Colonic mucosa (tissue), 4 donors: ENCODE measurements at regions not wholly inside any gene's neighbourhood (a gene's known extent, or its start where the extent isn't known, plus 50 kb on each side); places are given as distances from the start of the nearest gene placed in this dataset.

Experiments
- DNase-seq: peaks from one replicate; pipeline ENCODE4 v3.0.0-alpha.2; 2020
- H3K27ac ChIP-seq: fragments of 200-600 bp; one replicate; pipeline ENCODE4 v1.8.0; 2021
- H3K27me3 ChIP-seq: fragments of 200-600 bp; one replicate; pipeline ENCODE4 v1.8.0; 2021
- H3K36me3 ChIP-seq: fragments of 200-600 bp; one replicate; pipeline ENCODE4 v1.8.0; 2021
- H3K4me1 ChIP-seq: fragments of 200-600 bp; one replicate; pipeline ENCODE4 v1.8.0; 2021; ENCODE audit warnings: mild to moderate bottlenecking
- H3K4me3 ChIP-seq: fragments of 200-600 bp; one replicate; pipeline ENCODE4 v1.8.0; 2021
- H3K9ac ChIP-seq, 2 donors: one replicate each; pipeline ENCODE4 v1.7.0; 2013; ENCODE audit warnings: control low read depth in 2 of 2, low read depth in 2 of 2, low read length in 2 of 2
- H3K9me3 ChIP-seq: fragments of 200-600 bp; one replicate; pipeline ENCODE4 v1.8.0; 2021
- CTCF ChIP-seq: fragments of 200-600 bp; IDR thresholded peaks from one replicate; pipeline ENCODE4 v1.8.0; 2022; ENCODE audit warnings: antibody characterized with exemption, mild to moderate bottlenecking
- intact Hi-C: fragments of 100-400 bp; cut with DNase I; formaldehyde crosslinking; loops from one replicate; pipeline ENCODE4 v1.14.1; 2022
- donor health status: healthy.
- donor health status: DM: no; HTN: no; CAD: no.
- donor health status: DM: no; HTN: no; CAD: no.

- no peaks in the 10 kb centered on the region for H3K9me3 ChIP-seq
- H3K9ac ChIP-seq: no peak overlapping the region
- intact Hi-C loops: no loop called here
These were observed 355.8 kb downstream of the AMY1C start for GRCh38 chr1:104105465-104105864.

GRCh38 chr1:104120525-104120924 lies 370.8 kb downstream of the AMY1C start:
- Histone ChIP-seq H3K27ac (no peak overlapping the region), H3K27me3 (no peaks in the 10 kb centered on the region), H3K9me3 (no peaks in the 10 kb centered on the region), H3K36me3 (no peaks in the 10 kb centered on the region), H3K4me1 (no peaks in the 10 kb centered on the region), H3K4me3 (no peak overlapping the region), H3K9ac (no peak overlapping the region)
- intact Hi-C loops: no loop called here
- DNase-seq: no peak
- no peak for TF ChIP-seq CTCF

More at GRCh38 chr1:104105465-104105864, 355.8 kb downstream of the AMY1C start:
- no peak overlapping the region for H3K27ac ChIP-seq
- no peak for TF ChIP-seq CTCF
- H3K4me3 ChIP-seq: no peak overlapping the region
- no peaks in the 10 kb centered on the region for H3K27me3 ChIP-seq
- no peaks in the 10 kb centered on the region for H3K4me1 ChIP-seq
- H3K36me3 ChIP-seq: no peaks in the 10 kb centered on the region
- no peak for DNase-seq

GRCh38 chr1:104121271-104121670 lies 371.6 kb downstream of the AMY1C start:
- Histone ChIP-seq H3K9ac (no peak overlapping the region), H3K9me3 (no peaks in the 10 kb centered on the region), H3K27me3 (no peaks in the 10 kb centered on the region), H3K36me3 (no peaks in the 10 kb centered on the region), H3K27ac (no peak overlapping the region), H3K4me1 (no peaks in the 10 kb centered on the region), H3K4me3 (no peak overlapping the region)
- no peak for TF ChIP-seq CTCF
- intact Hi-C loops: no loop called here
- no peak for DNase-seq

DNA sequence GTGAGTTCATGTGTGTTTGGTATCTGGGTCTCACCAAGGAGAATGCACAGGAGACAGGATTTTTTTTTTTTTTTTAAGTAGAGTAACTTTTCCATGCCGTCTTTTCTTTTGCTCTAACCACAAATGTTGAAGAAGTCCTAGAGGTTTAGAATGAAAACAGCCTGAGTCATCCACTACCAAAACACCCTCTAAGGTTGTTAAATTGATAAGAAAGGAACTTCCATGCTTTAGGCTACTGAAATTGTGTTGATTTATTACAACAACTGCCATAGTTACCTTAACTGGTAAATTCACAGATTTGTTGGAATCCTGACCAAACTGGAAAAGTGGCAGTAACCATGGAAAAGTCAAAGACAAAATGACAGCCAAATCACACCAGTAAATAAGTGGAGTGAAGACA lies 375.6 kb downstream of the AMY1C start:
- Histone ChIP-seq H3K27me3 (no peaks in the 10 kb centered on the region), H3K4me3 (no peak overlapping the region), H3K9me3 (no peaks in the 10 kb centered on the region), H3K4me1 (no peaks in the 10 kb centered on the region), H3K27ac (no peak overlapping the region), H3K9ac (no peak overlapping the region), H3K36me3 (no peaks in the 10 kb centered on the region)
- TF ChIP-seq CTCF: no peak
- DNase-seq: no peak
- intact Hi-C loops: no loop called here

GRCh38 chr1:104125970-104126369 lies 376.3 kb downstream of the AMY1C start:
- Histone ChIP-seq H3K27ac (no peak overlapping the region), H3K4me3 (no peak overlapping the region), H3K36me3 (no peaks in the 10 kb centered on the region), H3K9me3 (no peaks in the 10 kb centered on the region), H3K27me3 (no peaks in the 10 kb centered on the region), H3K4me1 (no peaks in the 10 kb centered on the region), H3K9ac (no peak overlapping the region)
- intact Hi-C loops: no loop called here
- DNase-seq: no peak
- no peak for TF ChIP-seq CTCF
